ENCODE measurements at regions not wholly inside any gene's neighbourhood (a gene's known extent, or its start where the extent isn't known, plus 50 kb on each side); places are given as distances from the start of the nearest gene placed in this dataset.
"Not testable (repeated sequence)": the region's sequence is repeated elsewhere in the genome, so short reads cannot be mapped to it uniquely, and the experiment has no call there.

DNA sequence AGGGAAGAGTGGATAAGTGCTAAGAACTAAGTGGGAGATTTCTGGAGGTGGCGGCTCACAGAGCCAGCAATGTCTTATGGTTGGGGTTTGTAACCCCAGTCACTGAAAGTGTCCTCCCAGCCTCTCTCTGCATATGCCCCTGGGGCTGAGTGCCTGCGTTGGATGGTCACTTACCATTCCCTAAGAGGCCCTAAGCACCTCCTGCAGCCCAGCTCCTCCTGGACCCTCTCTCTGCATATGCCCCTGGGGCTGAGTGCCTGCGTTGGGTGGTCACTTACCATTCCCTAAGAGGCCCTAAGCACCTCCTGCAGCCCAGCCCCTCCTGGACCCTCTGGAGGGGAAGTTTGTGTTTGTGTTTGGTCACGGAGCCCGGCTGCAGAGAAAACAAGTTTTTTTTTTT lies 425.8 kb downstream of the TMEM121 start:
- Histone ChIP-seq H3K4me1 (no peaks in the 10 kb centered on the region), H3K27me3 (no peaks in the 10 kb centered on the region), H3K9me3 (no peaks in the 10 kb centered on the region), H3K27ac (no peak overlapping the region), H3K36me3 (no peaks in the 10 kb centered on the region), H3K4me3 (no peak overlapping the region)
- TF ChIP-seq, protein P1, sequence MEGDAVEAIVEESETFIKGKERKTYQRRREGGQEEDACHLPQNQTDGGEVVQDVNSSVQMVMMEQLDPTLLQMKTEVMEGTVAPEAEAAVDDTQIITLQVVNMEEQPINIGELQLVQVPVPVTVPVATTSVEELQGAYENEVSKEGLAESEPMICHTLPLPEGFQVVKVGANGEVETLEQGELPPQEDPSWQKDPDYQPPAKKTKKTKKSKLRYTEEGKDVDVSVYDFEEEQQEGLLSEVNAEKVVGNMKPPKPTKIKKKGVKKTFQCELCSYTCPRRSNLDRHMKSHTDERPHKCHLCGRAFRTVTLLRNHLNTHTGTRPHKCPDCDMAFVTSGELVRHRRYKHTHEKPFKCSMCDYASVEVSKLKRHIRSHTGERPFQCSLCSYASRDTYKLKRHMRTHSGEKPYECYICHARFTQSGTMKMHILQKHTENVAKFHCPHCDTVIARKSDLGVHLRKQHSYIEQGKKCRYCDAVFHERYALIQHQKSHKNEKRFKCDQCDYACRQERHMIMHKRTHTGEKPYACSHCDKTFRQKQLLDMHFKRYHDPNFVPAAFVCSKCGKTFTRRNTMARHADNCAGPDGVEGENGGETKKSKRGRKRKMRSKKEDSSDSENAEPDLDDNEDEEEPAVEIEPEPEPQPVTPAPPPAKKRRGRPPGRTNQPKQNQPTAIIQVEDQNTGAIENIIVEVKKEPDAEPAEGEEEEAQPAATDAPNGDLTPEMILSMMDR (IDR thresholded peaks at IDR 0.05) = no peak
- TF ChIP-seq POLR2AphosphoS5 (IDR thresholded peaks at IDR 0.05; ENCODE audit: insufficient read depth in 1 of 2, low read depth in 1 of 2) = no peak
- no peak for TF ChIP-seq POLR2A (IDR thresholded peaks at IDR 0.05)
- peak in 1 of 2 donors; percentile 54 for DNase-seq (ENCODE audit: extremely low spot score in 2 of 2)
- intact Hi-C loops (cut with DNase I) = no loop called here

DNA sequence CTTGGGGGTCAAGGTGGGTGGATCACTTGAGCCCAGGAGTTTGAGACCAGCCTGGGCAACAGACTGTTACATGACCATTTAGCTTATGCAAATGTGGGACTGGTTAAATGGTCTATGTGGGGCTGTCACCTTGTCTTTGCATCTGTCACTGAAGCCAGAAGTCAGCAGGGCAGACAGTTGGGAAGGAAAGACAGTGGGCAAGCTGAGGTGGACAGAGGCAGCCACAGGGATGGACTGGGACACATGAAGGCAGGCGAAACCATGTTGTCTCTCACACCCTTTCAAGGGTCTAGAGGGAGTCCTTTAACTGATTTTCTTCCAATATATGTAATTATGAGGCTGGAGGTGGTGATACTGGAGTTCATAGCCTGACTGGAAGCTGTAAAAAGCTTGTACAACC lies 426.4 kb downstream of the TMEM121 start:
- Histone ChIP-seq H3K27me3 (no peaks in the 10 kb centered on the region), H3K4me3 (no peak overlapping the region), H3K36me3 (no peaks in the 10 kb centered on the region), H3K27ac (no peak overlapping the region), H3K9me3 (no peaks in the 10 kb centered on the region), H3K4me1 (no peaks in the 10 kb centered on the region)
- intact Hi-C loops (cut with DNase I) = no loop called here
- TF ChIP-seq POLR2A (IDR thresholded peaks at IDR 0.05) (no peak), POLR2AphosphoS5 (IDR thresholded peaks at IDR 0.05; ENCODE audit: insufficient read depth in 1 of 2, low read depth in 1 of 2) (no peak)
- TF ChIP-seq, protein P1 (IDR thresholded peaks at IDR 0.05) = no peak
- DNase-seq (ENCODE audit: extremely low spot score in 2 of 2) = peak in 1 of 2 donors; percentile 6

DNA sequence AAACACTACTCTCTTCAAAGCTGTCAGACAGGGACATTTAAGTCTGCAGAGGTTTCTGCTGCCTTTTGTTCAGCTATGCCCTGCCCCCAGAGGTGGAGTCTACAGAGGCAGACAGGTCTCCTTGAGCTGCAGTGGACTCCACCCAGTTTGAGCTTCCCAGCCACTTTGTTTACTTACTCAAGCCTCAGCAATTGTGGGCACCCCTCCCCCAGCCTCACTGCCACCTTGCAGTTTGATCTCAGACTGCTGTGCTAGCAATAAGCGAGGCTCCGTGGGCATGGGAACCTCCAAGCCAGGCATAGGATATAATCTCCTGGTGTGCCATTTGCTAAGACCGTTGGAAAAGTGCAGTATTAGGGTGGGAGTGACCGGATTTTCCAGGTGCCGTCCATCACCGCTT lies 435.2 kb downstream of the TMEM121 start:
- H3K36me3 ChIP-seq; H3K27me3 ChIP-seq; H3K4me1 ChIP-seq; intact Hi-C loops (cut with DNase I); DNase-seq (ENCODE audit: extremely low spot score in 2 of 2); H3K4me3 ChIP-seq; H3K9me3 ChIP-seq; H3K27ac ChIP-seq: not testable (repeated sequence)

DNA sequence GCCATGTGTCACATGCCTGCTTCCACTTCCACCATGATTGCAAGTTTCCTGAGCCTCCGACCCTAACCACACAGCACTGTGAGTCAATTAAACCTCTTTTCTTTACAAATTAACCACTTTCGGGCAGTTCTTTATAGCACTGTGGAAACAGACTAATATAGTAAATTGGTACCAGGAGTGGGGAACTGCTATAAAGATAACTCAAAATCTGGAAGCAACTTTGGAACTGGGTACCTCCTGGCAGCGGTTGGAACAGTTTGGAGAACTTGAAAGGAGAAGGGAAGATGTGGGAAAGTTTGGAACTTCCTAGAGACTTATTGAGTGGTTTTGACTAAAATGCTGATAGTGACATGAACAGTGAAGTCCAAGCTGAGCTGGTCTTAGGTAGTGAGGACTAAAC lies 436.1 kb downstream of the TMEM121 start:
- Histone ChIP-seq H3K9me3 (no peaks in the 10 kb centered on the region), H3K4me3 (no peak overlapping the region), H3K4me1 (no peaks in the 10 kb centered on the region), H3K27me3 (no peaks in the 10 kb centered on the region), H3K36me3 (no peaks in the 10 kb centered on the region), H3K27ac (no peak overlapping the region)
- TF ChIP-seq POLR2A (IDR thresholded peaks at IDR 0.05) (no peak), POLR2AphosphoS5 (IDR thresholded peaks at IDR 0.05; ENCODE audit: insufficient read depth in 1 of 2, low read depth in 1 of 2) (no peak)
- TF ChIP-seq, protein P1 (IDR thresholded peaks at IDR 0.05) = no peak
- intact Hi-C loops (cut with DNase I) = no loop called here
- no peak for DNase-seq (ENCODE audit: extremely low spot score in 2 of 2)

DNA sequence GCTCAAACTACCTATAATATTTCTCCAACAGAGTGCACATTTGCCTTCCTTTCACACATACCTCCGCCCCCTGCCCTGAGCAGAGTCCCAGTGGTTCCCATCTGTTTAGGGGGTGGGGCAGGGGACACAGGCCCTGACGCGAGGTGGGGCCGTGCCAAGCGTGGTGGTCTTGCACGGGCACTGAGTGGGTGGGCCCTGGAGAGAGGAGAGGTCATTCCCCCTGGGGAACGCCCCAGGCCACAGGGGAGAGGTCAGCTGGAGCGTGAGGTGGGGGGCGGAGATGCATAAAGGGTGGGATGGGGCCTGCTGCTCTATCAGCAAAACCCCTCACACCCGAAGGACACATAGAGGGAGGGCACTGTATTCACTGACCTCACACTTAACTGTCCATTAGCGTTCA lies 441.9 kb downstream of the TMEM121 start:
- Histone ChIP-seq H3K27ac (no peak overlapping the region), H3K36me3 (no peaks in the 10 kb centered on the region), H3K9me3 (no peaks in the 10 kb centered on the region), H3K4me1 (no peaks in the 10 kb centered on the region), H3K27me3 (no peaks in the 10 kb centered on the region), H3K4me3 (no peak overlapping the region)
- TF ChIP-seq, protein P1 (IDR thresholded peaks at IDR 0.05) = no peak
- TF ChIP-seq POLR2A (IDR thresholded peaks at IDR 0.05) (no peak), POLR2AphosphoS5 (IDR thresholded peaks at IDR 0.05; ENCODE audit: insufficient read depth in 1 of 2, low read depth in 1 of 2) (no peak)
- peak in 1 of 2 donors; percentile 29 for DNase-seq (ENCODE audit: extremely low spot score in 2 of 2)
- intact Hi-C loops (cut with DNase I) = no loop called here

DNA sequence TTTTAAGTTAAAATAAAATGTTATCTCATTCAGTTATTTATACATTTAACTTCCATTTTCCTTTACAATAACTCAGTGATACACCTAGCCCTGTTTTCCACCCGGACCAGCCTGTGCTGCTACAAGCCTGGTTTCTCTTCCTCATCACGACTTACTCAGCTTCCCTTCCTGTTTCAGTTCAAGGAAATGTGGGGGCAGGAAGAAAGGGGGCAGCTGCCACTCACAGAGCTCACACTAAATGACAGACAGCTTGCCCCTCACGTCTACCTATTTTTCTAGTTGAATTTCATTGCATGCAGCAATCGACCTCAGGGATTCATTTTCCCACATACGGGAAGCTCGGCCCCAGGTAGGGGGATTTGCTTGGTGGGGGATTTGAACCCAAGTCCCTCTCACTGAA lies 442.6 kb downstream of the TMEM121 start:
- H3K9me3 ChIP-seq; H3K27ac ChIP-seq; DNase-seq (ENCODE audit: extremely low spot score in 2 of 2); H3K4me3 ChIP-seq; H3K27me3 ChIP-seq; H3K36me3 ChIP-seq; intact Hi-C loops (cut with DNase I); H3K4me1 ChIP-seq: not testable (repeated sequence)

DNA sequence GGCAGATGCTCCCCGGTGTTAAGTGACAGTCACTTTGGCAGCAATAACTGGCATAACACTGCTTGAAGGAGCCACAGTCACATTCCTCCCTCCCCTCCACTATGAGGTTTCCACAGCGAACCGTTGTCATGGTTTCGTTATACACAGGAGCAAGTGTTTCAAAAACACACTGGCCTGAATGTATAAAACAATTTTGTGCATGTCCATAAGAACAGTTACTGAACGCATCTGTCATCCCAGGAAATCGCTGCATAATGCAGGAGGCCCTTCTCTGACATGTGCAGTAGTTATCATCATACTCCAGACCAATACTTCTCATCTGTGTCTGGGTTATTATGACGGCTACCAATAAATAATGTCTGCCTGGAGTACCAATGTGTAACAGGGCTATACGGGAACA lies 444.4 kb downstream of the TMEM121 start:
- H3K4me1 ChIP-seq; intact Hi-C loops (cut with DNase I); H3K4me3 ChIP-seq; H3K27me3 ChIP-seq; H3K9me3 ChIP-seq; DNase-seq (ENCODE audit: extremely low spot score in 2 of 2); H3K36me3 ChIP-seq; H3K27ac ChIP-seq: not testable (repeated sequence)
